GM13977 (cell line): ENCODE measurements at regions not wholly inside any gene's neighbourhood (a gene's known extent, or its start where the extent isn't known, plus 50 kb on each side); places are given as distances from the start of the nearest gene placed in this dataset.

Experiments used
- DNase-seq: peaks from one replicate; pipeline ENCODE4 v3.0.0; 2012; ENCODE audit warnings: low spot score
- in situ Hi-C: fragments of 300-500 bp; cut with MboI; formaldehyde crosslinking; loops from one replicate; pipeline ENCODE4 v1.12.0; 2022; ENCODE audit warnings: low sequenced_read_pairs, low pct_unique_long_range_greater_than_20kb, mixed read lengths, inconsistent platforms; ENCODE audit not compliant: unreplicated experiment
- TF ChIP-seq, protein P1 (sequence below): IDR thresholded peaks from 2 replicates; pipeline ENCODE4 v1.5.1; 2012; ENCODE audit warnings: mild to moderate bottlenecking, control low read depth; ENCODE audit not compliant: insufficient read depth; ENCODE audit errors: extremely low read depth, missing control alignments

DNA sequence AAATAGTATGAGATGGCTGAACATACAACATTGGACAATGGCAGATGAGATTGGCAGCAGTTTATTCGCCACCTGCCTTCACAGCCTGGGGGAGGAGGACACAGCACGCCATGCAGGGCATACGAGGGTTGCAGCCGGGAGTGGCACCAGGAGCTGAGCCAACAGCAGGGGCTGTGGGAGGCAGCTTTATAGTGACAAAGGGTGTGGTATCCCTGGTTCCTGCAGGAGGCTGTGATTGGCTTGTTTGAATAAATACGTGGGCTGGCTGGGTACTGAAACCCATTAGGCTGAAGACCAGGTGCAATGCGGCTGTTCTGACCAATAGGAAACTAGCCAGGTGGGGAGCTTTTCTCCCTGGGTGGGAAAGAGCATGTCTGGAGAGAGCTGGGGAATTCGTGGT lies 68.9 kb upstream of the LEP start:
- TF ChIP-seq, protein P1, sequence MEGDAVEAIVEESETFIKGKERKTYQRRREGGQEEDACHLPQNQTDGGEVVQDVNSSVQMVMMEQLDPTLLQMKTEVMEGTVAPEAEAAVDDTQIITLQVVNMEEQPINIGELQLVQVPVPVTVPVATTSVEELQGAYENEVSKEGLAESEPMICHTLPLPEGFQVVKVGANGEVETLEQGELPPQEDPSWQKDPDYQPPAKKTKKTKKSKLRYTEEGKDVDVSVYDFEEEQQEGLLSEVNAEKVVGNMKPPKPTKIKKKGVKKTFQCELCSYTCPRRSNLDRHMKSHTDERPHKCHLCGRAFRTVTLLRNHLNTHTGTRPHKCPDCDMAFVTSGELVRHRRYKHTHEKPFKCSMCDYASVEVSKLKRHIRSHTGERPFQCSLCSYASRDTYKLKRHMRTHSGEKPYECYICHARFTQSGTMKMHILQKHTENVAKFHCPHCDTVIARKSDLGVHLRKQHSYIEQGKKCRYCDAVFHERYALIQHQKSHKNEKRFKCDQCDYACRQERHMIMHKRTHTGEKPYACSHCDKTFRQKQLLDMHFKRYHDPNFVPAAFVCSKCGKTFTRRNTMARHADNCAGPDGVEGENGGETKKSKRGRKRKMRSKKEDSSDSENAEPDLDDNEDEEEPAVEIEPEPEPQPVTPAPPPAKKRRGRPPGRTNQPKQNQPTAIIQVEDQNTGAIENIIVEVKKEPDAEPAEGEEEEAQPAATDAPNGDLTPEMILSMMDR, result no peak
- DNase-seq, result no peak
- in situ Hi-C loops, result no loop called here

DNA sequence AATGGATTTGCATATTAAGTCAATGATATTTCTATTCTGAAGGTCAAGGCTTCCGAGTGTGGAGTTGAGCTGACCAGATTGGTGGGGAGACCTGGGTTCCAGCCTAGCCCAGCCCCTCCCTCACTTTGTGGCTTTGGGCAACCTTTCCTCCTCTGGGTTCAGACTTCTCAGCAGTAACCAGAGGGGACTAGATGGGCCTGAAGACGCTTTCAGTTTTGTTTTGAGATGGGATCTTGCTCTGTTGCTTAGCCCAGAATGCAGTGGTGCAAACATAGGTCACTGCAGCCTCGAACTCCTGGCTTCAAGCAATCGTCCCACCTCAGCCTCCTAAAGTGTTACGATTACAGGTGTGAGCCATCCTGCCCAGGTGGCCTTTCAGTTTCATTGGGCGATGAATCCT lies 68.1 kb upstream of the LEP start:
- TF ChIP-seq, protein P1, result no peak
- in situ Hi-C loops, result no loop called here
- DNase-seq, result no peak

DNA sequence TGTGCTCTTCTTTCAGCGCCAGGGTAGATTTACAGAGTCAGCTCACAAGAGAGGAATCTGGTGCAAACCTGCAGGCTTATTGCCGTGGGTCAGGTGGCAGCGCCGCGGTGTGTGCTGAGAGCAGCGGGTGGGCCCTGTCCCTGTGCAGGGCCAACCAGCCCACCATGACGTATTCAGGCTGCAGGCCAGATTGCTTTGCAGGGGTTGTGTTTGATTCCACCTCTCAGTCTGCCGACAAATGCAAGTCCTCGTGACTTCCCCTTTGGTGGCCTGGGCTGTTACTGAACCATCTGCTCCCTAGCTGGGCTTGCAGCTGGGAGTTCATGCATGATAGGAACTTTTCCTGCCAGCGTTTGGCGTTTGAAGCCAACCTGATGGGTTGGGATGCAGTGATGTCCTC lies 66.7 kb upstream of the LEP start:
- DNase-seq, result no peak
- TF ChIP-seq, protein P1, result no peak
- in situ Hi-C loops, result no loop called here

DNA sequence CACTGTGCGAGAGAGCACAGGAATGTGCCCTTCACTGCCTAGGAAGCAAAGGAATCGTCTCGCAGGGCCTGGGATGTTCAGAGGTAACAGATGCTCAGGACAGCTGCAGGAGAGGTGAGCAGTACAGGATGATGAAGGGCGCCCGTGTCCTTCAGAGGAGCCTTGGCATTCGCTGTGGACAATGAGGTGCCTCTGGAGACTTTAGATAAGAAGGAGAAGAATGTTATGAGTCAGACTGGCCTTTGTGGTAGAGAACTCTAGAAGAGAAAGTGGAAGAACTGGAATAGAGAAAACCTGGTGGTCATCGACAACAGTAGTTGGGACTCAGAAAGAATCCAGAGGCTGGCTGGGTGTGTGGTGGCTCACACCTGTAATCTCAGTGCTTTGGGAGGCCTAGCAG lies 64.4 kb upstream of the LEP start:
- in situ Hi-C loops, result no loop called here
- DNase-seq, result no peak
- TF ChIP-seq, protein P1, result no peak

DNA sequence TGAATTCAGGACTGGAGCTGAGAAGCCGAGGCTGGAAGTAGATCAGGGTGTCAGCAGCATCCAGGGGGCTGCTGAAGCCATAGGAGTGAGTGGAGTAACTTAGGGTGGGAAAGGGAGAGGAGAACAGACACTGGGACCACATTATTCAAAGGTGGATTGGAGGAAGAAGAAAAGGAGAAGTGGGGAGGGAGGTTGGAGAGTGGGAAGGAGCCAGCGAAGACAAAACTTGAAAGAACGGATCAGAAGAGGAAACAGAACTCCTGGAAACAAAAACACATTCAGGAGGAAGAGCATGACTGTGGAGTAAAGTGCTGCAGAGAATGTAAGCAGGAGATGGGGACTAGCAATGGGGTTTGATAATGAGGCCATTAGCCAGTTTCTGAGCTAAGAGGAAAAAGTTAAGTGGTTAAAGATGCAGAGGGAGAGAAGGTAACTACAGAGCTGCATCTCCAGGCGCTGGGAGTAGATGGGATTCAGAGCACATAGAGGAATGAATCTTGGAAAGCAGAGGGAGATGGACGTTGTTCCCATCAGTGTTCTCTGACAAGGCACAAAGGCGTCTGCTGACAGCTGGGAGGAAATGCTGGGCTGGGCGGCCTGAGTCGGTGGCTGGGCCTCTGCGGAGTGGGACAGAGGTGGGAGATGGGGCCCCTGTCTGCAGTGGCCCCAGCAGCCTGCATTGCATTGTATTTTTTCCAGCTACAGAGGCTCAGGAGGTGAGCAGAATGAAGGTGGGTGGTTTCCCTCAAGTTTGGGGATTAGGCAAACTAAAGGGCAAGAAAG lies 63.1 kb upstream of the LEP start:
- DNase-seq, result no peak
- TF ChIP-seq, protein P1, result no peak
- in situ Hi-C loops, result no loop called here

DNA sequence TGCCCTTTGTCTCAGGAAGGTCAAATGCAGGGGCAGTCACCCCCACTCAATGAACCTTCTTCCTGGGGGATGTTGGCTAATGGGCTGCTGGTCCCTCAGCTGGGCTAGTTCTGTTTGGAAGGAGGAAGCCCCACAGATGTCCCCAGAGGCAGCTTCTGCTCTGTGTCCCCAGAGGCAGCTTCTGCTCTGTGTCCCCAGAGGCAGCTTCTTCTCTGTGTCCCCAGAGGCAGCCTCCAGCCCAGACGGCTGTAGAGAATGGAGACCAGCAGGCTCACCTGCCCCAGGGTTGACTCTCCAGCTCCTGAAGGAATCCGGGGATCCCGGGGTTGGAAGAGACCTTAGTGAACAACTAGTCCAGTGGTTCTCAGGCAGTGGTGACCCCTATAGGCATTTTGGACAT lies 62.5 kb upstream of the LEP start:
- TF ChIP-seq, protein P1, result no peak
- in situ Hi-C loops, result no loop called here
- DNase-seq, result no peak
